NOMO-1 (cell line): ENCODE measurements at regions not wholly inside any gene's neighbourhood (a gene's known extent, or its start where the extent isn't known, plus 50 kb on each side); places are given as distances from the start of the nearest gene placed in this dataset.
"Not testable (repeated sequence)": the region's sequence is repeated elsewhere in the genome, so short reads cannot be mapped to it uniquely, and the experiment has no call there.

Experiments used
- DNase-seq, 2 experiments: peaks; one replicate each; lab custom pipeline; 2025; ENCODE audit not compliant: unreplicated experiment in 2 of 2; lab: John Stamatoyannopoulos, UW

DNA sequence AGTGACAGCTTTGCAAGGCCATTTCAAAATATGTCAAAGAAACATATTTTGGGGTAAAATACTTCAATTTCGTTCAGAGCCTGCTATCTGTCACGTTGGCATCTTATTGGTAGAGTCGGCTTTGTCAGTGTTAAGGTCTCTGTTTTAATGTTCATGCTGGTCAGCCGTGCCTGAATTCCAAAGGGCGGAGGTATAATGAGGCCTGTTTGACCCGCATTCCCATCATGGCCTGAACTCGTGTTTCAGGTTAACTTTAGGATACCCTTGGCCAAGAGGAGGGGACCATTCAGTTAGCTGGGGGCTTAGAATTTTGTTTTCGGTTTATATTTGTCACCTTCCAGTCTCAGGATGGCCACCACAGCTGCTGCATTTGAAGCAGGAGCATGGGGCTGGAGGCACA lies 236.4 kb downstream of the NFATC2 start:
- DNase-seq: no peak

DNA sequence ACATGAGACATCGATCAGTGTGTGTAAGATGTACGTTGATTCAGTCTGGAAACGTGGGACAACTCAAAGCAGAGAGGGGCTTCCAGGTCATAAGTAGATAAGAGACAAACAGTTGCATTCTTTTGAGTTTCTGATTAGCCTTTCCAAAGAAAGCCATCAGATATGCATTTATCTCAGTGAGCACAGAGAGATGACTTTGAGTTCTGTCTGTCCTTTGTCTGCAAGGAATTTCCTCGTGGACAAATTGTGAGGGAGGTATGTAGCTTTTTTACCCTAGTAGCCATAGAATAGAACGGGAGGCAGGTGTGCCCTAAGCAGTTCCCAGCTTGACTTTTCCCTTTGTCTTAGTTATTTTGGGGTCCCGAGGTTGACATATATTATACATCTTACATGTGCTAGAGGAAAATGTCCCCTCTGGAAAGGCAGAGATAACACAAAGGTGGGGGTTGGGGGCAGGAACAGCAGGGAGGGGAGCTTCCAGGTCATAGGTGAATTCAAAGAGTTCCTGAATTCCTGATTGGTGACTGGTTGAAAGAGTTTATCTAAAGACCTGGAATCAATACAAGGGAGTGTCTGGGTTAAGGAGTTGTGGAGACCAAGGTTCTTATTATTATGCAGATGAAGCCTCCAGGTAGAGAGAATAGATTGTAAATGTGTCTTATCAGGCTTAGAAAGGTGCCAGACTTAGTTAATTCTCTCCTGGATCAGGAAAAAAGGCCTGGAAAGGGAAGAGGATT lies 237.0 kb downstream of the NFATC2 start:
- no peak for DNase-seq

DNA sequence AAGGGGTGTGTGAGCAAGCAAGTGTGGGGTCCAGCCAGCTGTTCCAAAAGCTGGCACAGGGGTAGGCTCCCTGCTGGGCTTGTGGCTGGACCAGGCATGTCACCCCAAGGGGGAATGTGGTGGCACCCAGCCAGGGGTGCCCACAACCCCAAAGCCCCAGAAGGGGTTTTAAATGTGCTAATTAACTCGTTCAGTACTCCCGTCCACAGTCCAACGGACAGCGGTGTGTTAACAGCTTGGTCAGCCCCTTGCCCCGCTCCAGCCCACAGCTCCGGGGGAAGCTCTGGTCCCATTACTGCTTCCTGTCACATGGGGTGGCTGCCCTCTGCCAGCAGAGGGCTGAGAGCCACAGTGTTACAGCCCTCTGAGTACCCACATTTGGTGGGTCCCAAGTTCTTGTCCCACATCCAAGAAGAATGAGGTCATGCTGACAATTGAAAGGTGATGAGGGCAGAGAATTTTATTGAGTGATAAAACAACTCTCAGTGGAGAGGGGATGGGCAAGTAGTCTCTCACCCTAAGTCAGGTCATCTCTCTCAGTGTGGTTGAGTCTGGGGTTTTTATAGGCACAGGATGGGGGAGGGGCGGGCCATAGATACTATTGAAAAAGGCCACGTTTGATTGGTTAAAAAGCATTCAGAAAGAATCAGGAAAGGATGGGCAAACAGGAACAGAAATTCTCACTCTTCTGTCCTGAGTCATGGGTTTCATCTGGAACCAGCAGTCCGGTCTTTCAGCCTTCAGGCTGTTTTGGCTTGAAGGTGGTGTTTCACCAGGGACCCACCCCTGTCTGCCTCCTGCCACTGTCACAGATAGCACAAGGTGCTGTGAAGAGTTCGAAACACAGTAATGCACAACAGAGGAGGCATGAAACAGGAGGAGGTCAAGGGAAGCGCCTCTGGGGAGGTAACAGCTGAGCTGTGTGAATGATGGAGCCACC lies 238.5 kb downstream of the NFATC2 start:
- DNase-seq: no peak

DNA sequence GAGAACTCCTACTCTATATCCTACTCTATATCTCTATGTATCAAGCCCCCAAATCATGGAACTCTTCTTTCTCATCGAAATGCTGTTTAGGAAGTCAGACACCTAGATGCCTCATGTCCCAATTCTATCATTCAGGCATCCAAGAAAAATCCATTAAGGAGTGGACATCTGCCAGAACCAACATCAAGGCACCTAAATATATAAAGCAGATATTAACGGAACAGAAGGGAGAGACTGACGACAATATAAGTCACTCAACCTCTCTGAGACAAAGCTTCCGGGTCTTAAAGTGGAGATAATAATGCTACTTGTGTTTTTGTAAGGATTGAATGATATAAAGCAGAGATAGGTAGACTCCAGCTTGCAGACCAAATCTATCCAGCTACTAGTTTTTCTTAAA lies 241.5 kb downstream of the NFATC2 start:
- DNase-seq: no peak

DNA sequence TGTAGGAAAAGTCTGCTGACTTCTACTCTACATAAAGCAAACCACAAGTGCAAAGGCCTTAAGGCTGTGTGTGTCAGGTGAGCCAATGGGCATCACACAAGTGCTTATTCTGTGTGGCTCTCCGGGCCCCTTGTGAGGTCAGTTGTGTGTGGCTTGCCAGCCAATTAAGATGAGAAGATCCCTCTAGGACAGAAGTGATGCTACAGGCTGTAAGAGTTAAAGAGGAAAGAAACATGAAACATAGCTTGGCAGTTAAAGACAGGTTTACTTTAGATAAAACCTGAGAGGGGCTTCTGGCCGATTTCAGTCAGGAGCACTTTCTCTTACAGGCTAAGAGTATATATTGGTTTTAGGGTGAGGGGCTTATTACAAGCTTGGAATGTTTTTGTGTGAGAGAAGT lies 242.4 kb downstream of the NFATC2 start:
- DNase-seq: no peak

DNA sequence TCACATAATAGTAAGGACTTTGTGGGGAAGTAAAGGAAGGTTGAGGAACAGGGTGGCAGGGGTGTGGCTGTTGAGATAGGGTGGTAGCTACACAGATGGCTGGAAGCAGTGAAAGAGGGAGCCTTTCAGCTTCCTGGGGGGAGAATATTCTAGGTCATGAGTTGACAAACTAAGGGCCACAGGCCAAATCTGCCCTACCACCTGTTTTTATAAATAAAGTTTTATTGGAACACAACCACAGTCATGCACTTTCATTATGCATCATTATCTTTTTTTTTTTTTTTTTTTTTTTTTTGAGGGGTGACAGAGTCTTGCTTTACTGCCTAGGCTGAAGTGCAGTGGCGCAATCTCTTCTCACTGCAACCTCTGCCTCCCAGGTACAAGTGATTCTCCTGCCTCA lies 243.1 kb downstream of the NFATC2 start:
- no peak for DNase-seq

DNA sequence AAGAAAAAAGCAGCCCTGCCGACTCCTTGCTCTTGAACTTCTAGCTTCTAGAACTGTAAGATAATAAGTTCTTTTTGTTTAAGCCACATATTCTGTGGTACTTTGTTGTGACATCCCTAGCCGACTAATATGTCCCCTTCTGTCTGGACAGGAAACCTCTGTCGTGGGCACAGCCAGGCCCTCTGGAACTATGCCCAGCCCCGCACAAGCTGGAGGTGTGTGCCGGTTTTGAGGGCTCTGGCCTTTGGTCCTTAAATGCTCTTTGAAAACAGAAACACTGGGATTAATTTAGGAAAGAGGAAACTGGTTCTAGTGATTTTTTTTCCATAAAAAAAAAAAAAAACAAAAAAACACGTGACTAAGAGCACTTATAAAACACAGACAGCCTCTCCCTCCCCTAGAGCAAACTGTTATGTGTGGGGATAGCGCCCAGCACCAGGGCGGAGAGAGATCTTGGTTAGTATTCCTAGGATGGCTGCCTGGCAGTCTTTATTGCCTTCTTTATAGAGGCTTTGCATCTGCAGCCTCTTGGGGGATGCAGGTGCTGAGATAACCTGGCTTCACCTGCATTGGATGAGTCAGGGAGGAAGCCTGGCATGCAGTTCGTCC lies 244.3 kb downstream of the NFATC2 start:
- DNase-seq: no peak

DNA sequence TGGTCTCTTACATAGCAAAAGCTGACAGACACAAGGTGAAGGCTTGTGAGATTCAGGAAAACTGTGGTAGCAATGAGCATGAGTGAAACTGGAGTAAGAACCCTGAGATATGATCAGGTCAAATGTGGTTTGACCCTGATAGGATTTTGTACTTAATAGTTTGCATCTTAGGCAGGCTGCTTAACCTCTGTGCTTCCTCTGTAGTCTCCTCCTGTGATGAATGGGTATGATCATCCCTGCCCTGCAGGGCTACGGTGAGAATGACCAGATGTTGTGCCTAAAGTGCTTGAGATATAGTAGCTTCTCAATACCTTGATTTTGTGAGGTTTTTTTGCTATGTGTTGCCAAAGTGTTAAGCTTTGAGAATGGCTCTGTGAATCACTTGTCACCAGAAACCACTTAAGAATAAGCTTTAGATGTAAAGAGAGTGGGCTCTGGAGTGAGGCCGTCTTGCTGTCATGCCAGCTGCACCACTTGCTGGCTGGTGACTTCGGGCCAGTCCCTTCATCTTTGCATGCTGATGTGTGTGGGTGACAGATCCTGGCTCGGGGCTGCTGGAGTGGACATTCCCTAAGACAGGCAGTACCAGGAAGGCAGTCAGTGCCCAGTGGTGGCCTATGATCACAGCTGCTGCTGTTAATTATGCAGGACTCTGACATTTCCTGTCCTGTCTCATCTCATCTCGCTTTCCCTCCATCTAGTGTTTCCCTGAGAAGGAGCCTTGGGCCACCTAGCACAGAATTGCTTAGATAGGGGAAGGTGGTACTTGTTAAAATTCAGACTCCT lies 254.7 kb downstream of the NFATC2 start:
- no peak for DNase-seq

DNA sequence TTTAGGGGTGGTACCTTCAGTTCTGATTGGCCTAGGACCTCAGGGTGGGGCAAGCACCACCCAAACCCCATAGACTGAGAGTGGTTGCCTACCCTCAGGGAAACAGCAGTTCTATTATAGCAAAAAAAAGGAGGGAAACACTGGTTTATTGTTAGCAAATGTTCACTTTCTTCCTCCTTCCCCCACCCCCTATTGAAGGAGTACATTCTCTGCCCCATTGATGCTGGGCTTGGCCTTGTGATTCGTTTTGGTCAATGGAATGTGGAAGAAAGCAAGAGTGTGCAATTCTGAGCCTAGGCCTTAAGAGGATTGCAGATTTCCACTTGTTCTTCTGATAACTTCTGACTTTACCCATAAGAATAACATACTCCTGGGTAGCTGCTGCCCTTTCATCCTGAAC lies 255.8 kb downstream of the NFATC2 start:
- DNase-seq: no peak

DNA sequence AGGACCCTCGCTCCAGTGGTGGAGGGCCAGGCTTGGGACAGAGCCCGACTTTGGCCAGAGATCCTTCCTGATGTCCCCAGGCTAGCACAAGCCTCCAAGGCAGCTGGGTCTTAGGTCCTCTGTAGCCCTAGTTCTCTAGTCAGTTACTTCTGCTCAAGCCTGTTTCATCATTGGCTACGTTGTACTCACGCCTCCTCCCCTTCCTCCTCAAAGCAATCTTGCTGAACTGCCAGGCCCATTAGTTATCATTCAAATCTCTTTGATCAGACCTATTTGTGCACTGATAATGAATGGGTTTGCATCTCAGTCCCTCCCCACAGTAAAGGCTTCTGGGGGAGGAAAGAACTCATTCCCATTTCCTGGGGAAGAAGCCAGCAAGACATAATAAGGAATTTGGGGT lies 256.8 kb downstream of the NFATC2 start:
- DNase-seq: no peak

DNA sequence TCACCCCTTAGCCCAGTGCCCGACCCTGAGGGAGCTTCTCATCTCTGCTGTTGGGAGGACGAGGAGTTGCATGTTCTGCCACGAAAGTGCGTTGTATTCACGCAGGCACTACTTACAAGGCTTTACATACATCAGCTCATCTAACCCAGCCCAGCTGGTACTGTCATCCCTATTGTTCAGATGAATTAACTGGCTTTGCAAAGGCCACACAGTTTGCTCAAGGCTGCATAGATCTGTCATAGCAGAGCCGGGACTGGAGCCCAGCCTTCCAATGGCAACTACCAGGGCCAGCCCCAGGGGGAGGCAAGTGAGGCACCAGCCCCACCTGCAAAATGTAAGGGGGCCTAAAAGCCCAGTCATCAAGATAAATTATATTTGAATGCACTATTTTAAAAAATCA lies 257.6 kb downstream of the NFATC2 start:
- DNase-seq: no peak

DNA sequence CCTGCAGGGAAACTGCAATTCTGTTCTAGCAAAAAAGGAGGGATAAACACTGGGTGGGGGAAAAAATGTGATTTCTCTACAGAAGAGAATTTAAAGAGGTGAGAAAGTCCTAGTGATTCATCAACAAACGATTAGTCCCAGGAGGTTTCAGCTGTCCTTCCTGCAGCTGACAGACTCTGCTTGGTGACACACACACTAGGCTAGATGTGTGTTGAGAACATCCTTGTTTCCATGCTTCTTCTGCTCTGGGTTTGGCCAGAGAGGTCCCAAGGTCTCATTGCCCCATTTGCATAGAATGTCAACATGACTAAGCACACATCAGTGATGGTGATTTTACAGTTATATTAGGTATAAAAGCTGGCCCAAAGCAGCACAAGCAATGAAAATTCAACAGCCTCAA lies 258.3 kb downstream of the NFATC2 start:
- DNase-seq: no peak

DNA sequence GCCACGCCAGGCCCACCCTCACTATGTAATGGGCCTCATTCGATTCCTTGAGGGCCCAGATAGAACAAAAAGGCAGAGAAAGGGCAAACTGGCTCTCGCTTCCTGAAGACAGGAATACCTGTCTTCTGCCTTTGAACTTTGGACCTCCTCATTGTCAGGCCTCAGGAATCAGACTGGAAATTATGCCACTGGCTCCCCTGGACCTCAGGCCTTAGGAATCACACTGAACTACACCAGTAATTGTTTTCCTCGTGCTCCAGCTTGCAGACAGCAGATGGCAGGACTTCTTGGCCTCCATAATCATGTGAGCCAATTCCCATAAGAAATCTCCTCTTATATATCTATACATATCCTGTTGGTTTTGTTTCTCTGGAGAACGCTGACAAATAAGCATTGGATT lies 258.6 kb upstream of the KCNG1 start:
- DNase-seq: no peak

DNA sequence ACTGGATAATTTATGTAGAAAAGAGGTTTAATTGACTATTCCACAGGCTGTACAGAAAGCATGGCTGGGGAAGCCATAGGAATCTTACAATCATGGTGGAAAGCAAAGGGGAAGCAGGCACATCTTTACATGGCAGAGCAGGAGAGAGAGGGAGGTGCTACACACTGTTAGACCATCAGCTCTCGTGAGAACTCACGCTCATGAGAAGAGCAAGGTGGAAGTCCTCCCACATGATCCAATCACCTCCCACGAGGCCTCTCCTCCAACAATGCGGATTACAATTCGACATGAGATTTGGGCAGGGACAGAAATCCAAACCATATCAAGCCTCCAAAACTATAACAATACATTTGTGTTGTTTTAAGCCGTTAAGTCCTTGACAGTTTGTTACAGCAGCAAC lies 257.1 kb upstream of the KCNG1 start:
- no peak for DNase-seq

DNA sequence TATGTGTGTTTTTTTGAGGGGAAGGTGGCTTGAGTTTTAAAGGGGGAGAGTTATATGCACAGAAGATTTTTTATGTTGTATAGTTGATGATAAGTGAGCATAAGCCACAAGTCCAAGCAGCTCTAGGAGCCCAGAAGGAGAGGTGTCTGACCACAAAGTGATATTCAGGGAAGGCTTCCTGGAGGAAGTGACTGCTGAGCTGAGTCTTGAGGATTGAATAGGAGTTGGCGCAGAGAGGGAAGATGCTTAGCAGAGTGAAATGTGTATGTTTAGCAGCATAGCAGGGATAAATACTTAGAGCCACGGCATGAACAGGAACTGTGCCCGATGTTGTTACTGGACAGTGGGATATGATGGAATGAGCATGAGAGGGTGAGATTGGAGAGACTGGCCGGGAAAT lies 255.1 kb upstream of the KCNG1 start:
- no peak for DNase-seq

DNA sequence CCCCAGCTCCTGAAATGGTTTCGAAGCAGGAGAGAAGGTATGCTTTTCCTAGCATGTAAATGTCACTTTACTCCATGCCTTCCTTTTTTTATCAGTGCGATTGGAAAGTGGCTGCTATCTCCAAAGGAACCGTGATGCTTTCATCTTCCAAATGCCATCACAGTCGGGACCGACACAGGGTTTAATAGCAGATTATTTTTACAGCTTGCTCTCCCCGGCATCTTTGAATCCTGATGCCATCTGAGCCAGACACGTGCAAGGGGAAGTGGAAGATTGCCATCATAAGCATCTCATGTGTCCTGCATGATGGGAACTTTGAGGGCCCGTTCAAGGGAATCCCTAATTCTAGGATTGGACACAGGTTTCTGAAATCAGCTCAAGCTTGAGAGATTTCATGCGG lies 253.4 kb upstream of the KCNG1 start:
- DNase-seq: no peak

DNA sequence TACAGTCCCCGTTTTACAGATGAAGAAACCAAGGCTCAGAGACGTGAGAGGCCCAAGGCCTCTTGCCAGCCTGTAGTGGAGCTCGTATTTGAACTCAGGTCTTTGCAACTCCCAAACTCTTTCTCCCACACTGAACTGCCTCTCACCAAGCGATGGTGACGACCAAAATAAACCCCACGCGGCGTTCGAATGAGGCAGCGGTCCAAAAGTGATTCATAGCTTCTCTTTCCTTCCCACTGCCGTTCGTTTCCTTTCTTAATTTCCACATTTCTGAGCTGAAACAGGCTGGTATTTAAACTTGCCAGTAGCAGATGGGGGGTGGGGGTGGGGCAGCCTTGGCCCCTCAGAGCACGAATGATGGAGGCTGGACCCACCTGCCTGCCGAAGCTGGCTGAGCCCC lies 252.9 kb upstream of the KCNG1 start:
- no peak for DNase-seq

DNA sequence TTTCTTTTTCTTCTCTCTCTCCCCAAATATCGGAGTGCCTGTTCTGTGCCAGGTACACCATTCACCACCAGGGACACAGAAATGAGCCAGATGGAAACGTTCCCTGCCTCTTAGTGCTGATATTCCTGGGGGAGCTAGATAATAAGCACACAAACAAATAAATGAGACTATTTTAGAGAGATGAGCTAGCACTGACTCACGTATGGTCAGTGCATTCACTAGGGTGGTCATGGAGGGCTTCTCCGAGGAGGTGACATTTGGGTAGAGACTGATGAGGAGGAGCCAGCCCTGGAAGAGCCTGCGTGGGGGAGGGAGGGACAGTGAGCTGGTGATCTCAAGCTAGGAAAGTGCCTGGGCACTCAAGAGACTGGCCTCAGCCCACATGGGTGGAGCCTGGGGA lies 252.3 kb upstream of the KCNG1 start:
- no peak for DNase-seq

DNA sequence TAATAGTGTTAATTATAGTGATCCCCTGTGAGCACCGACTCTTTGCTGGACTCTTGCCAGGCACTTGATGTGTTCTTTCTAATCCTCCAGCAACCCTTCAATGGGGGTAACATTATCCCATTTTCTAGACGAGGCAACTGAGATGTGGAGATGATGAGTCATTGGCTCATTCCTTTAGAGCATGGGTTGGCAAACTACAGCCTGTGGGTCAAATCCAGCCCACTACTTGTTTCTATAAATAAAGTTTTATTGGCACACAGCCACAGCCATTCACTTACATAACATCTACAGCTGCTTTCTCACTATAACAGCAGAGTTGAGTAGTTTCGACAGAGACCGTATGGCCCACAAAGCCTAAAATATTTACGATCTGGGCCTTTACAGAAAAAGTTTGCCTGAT lies 249.5 kb upstream of the KCNG1 start:
- DNase-seq: no peak

DNA sequence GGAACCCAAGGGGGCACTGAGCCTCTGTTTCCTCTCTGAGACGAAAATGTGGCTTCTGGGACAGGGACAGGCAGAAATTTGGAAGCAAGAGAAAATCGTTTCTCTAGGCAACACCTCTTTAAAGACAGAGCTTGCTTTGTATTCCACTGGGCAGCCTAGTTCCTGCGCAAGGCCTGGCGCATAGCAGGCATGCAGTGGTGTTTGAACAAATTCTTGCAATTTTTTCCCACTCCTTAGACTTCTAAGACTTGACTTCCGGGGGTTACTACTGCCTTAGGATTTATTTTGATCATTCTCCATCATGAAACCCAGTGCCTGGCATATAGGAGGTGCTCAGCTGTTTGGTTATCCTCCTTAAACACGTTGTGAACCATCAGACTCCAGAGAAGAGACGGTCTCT lies 249.0 kb upstream of the KCNG1 start:
- no peak for DNase-seq

DNA sequence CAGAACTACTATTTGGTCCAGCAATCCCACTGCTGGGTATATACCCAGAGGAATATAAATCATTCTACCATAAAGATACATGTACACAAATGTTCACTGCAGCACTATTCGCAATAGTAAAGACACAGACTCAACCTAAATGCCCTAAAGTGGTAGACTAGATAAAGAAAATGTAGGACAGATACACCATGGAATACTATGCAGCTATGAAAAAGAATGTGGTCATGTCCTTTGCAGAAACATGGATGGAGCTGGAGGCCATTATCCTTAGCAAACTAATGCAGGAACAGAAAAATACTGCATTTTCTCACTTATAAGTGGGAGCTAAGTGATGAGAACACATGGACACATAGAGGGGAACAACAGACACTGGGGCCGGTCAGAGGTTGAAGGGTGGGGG lies 248.4 kb upstream of the KCNG1 start:
- DNase-seq: not testable (repeated sequence)
